GM21723 (cell line): ENCODE measurements at regions not wholly inside any gene's neighbourhood (a gene's known extent, or its start where the extent isn't known, plus 50 kb on each side); places are given as distances from the start of the nearest gene placed in this dataset.

ENCODE experiments used
- ATAC-seq: cut with Tn5 transposase; IDR thresholded peaks from one replicate; pipeline ENCODE4 v1.9.1; 2021; ENCODE audit warnings: mild to moderate bottlenecking, moderate library complexity; ENCODE audit not compliant: unreplicated experiment

DNA sequence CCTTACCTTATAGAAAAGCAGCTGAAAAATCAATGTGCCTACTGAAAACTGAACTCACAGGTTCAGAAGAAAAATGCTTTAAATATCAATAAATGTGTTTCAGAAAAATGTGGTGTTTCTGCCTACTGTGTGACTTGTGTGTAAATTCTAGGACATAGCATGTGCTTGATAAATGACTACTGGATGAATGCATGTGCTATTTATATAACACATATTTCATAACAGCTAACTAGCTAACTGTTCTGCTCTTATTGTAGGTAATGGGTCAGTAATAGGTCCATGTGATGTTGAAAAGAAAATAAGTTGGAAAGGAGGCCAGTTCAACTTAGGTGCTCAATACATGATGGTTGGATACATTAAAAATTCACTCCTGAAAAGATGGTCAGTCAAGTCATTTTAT, 993.0 kb upstream of the LCORL start:
- no peak for ATAC-seq

DNA sequence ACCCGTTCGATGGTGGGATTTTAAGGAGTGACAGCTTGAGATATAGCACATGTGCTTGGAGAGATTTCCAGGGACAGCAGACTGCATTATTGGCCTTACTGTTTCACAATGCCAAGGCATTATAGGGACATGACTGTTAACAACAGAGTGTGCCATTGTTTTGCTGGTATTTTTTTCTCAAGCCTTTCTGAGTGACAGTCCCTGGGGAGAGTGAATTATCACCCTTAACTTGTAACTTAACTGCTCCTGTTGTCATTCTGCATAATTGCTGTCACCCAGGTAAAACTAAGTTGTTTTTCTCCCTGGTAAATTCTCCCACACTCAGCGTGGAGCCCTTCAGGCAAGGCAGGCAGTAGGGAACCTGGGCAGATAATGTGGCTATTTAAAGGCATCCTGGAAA, 989.2 kb upstream of the LCORL start:
- no peak for ATAC-seq

DNA sequence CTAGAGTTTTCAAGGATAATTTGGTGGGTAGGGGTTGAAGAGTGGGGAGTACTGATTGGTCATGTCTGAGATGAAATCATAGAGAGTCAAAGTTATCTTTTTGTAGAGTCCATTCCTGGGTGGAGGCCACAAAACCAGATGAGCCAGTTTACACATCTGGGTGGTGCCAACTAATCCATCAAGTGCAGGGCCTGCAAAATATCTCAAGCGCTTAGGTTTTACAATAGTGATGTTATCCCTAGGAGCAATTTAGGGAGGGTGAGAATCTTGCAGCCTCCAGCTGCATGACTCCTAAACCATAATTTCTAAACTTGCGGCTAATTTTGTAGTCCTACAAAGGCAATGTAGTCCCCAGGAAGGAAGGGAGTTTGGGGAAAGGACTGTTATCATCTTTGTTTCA, 988.3 kb upstream of the LCORL start:
- no peak for ATAC-seq

DNA sequence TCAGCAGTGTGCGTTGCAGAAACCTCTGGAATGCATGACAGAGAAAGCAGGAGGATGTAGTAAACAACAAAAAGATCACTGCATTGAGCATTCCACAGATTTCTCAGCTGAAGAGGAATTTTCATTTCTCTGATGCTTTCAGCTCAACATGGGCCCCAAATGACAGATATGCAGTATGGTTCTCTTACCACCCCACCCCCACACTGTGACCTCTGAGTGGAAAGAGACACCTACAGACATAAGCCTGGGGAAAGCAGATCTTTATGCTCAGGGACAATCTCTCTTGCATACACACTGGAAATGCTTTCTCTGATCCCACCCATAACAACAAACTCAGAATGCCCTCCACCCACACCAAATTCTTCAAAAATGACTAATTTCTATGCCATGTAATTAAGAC, 983.7 kb upstream of the LCORL start:
- ATAC-seq = no peak

DNA sequence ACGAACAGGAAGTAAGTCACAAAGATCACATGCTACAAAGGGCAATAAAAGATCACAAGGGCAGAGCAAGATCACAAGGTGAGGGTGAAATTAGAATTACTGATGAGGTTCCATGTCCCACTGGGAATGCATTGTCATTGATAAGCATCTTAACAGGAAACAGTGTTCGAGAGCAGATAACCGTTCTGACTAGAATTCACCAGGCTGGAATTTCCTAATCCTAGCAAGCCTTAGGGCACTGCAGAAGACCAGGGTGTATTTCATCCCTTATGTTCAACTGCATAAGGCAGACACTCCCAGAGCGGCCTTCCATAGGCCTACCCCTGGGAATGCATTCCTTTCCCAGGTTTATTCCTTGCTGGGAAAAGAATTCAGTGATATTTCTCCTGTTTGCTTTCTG, 980.6 kb upstream of the LCORL start:
- no peak for ATAC-seq

DNA sequence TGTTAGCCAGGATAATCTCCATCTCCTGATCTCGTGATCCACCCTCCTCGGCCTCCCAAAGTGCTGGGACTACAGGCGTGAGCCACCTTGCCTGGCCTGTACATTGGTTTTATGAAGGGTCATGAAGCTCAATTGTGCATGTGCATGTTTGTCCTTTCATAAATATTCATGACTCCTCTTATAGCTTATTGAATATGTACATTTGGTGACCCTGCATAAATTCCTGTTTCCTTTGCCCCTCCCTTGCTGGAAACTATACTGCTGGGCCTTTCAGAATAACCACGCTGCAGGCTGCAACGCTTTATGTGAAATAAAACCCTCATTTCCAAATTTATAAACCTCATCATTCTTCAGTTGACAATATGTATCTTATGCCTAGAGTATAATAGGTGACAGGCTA, 978.0 kb upstream of the LCORL start:
- ATAC-seq = no peak

DNA sequence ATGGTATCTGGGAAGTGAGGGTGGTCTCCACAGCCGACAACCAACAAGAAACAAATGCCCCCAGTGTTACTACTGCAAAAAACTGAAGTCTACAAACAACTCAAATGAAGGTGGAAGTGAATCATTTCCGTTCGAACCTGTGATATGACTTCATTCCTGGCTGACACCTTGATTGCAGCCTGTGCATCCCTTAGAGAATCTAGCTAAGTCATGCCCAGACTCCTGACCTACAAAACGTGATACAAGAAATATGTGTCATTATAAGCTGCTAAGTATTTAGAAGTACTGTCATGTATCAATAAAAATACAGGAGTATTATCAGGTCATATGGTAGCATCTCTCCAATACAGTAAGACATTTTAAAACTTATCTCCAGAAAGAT, 959.7 kb upstream of the LCORL start:
- ATAC-seq = no peak

DNA sequence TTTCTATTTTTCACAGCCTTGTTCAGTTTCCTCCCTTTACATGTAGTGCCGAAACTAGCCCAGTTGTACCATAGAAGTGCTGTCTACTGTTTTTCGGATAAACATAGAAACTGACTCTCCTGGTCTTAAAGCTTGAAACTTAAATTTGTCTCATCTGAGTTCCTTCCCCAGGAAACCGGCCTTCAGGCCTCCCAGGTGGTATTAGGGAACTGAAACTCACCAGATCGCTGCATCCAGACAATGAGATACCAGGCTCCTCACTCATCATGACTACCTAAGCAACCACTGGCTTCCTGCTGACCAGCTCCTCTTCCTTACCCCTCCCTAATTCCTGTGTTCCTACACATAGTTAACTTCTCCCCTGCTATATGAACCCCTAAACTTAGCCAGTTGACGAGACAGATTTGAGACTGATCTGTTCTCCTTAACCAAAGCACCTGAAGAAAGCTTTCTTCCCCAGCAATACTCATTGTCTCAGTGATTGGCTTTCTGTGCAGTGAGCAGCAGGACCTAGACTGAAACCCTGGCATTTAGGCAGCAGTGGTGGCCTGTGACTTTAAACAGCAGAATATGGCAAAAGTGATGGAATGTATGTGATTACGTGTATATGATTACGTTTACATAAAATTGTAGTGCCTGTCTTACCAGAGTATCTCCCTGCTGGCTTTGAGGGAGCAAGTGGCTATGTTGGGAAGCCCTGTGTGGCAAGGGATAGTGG, 959.1 kb upstream of the LCORL start:
- peak; percentile 88 for ATAC-seq

DNA sequence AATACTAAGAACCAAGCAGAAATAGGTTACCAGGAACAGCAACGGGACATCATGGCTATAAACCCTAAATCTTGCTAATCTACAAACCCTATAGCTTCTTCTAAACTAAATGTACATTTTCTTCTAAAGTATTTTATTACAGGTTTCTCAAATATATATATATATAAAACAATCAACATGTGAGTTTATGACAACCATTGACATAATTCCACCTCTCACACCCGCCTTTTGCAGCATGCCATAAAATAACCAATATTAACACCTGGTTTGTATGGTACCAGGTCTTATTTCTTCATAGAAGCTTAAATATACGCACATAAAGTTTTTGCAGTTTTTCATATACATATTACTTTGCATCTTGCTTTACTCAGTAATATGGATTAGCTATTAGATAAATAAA, 955.3 kb upstream of the LCORL start:
- ATAC-seq = no peak

DNA sequence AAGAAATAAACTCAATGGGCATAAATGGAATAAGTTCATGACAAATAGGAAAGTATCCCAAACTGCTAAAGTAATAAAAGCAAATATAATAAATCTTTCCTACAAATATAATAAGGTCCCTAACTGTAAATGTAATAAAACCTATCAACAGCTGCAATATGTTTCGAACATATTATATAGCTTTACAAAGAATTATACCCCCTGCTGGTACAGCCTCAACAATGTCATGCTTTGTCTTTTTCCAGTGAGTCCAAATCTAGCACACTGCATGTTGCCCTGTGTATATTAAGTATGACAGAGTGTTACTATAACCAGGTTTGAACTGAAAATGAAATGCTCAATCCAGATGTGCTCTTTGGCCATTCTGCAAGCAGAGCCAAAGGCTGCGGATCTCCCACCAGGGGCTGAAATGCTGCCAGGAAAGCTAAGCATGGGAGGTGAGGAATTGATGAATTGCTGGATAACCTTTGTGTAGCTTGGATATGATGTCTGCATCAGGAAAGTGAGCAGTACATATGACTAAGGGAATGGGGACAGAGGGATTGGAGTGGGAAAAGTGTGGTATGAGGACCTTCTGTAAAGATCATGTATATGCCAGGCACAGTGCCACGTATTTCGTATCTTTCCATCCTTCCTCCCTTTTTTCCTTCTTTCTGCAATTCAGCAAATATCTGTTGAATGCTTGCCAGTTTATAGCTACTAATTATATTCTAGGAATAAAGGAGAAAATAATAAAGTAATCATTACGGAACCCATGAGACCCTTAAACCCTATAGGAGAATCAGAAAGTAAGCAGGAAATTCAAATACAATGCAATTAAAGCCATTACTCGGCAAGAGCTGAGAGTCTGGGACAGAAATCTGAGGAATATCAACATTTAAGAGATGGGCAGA, 954.6 kb upstream of the LCORL start:
- no peak for ATAC-seq

DNA sequence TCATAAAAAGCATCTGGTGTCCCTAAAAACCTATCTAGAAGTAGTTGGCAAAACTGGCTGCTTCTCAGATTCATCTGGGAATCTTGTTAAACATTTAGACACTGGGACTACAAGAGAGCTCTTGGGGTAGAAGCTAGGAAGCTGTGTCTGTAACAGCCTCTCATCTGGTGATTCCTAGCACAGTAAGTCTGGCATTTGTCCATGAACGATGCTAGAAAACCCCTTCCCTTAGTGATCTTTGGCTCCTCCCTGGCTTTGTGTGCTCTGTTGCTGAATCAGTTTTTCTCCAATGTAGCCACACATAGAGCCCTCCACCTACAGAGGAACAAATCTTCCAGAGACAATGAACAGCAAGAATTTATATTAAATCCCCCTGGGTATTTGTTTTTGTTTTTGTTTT, 951.7 kb upstream of the LCORL start:
- no peak for ATAC-seq

DNA sequence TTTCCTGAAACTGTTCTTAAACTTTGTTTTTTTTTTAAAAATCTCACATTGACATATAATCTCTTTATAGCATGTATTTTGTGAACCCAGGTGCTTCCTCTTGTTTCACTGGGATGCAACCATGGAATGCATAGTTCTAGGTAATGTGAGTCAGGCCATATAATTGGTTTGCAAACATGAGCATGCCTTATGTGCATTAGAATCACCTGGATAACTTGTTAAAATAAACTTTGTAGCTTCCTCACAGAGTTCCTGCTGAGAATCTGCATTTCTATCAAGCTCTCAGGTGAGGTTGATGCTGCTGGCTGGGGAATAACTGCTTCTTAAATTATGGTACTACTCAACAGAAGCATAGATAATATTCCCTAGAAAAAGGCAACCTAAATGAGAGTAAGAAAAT, 940.3 kb upstream of the LCORL start:
- ATAC-seq = no peak

DNA sequence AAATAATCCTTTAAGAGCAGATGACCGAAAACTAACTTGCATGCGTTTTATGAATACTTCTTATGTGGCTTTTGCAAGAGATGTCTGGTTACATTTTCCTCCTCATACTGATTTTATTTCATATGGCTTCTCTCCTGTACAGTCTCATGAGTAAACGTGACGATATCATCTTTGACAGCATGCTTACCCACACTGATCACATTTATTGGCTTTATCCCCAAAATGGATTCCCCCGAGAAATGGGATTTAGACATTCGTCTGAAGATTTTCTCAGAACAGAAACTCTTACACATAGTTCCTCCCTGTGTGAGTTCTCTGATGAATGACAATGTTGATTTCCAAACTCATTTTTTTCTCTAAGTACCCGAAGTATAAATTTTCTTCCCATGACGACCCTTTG, 939.7 kb upstream of the LCORL start:
- no peak for ATAC-seq

DNA sequence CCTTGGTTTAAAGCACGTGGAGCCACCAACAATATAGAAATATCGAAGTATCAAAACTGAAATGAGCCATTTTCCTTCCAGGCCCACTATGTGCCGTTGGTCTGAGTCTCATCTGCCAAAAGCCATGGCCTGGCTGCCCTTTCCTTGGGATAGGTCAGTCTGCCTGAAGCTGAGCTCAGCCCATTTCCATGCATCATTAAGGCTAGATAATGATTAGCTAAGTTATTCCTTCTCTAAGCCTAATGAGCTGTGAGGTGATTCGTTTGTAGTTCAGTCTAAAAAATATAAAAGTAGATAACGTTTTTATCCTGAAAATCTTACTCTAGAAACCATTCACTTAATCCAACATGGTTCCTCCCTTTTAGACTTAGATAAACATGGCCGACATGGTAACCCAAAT, 936.2 kb upstream of the LCORL start:
- no peak for ATAC-seq

DNA sequence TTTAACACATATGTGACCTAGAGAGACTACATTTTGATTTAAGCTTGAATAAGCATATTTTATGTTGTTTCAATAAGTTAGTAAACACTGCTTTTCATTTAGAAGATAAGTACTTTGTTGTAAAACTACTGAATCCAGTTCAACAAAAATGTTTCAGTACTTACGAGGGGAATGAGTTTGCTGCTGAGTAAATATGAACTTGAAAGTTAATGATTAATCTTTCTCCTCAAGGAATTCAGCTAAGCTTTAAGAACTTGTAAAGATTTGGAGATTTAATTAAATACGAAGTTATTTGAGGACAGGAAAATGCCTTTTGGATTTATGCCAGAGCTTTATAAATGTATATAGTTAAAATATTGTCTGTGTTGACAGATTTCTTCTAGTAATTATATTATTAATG, 933.0 kb upstream of the LCORL start:
- ATAC-seq = no peak

DNA sequence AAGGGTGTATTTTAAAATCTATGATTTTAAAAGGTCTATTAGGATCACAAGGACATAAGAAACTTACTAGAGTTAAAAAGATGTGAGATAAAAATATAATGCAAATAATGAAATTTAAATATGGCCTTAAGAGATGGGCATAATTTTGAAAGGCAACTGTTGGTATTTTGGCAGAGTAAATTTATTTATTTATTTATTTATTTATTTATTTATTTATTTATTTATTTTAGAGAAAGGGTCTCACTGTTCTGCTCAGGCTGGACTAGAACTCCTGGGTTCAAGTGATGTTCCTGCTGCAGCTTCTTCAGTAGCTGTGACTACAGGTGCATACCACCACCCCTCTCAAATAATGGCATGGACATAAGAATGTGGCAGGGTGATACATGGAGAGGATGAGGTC, 932.1 kb upstream of the LCORL start:
- no peak for ATAC-seq

DNA sequence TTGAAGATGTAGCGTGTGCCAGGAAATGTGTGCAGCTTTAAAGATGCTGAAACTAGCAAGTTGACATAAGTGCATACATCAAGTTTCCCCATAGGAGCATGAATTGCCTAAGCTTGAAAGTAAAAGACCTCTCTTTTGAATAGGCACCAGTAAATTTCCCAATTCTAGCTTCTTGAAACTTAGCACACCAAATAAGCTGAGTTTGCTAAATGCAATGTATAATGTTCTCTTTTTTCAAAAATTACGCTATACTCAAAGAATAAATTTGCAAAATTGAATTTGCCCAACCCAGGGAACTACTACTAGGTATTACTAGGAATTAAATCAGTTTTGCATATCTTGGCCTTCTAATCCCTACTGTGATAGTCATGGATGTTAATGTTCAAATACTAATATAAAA, 923.9 kb upstream of the LCORL start:
- ATAC-seq = no peak

DNA sequence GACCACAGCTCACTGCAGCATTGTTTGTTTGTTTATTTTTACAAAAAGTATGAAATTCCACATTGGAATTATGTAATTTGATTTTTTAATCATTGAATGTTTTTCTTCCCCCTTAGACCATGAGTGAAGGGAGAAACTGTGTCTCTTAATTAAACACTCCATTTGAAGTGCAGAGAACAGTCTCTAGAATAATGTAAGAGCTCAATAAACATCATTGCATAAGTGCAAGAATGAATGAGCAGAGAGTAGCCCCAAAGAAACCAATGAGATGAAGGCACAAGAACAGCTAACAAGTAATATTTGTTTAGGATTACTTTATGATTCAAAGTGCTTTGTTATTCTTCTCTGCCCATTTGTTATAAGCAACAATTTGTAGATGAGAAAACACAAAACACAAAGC, 921.3 kb upstream of the LCORL start:
- no peak for ATAC-seq

DNA sequence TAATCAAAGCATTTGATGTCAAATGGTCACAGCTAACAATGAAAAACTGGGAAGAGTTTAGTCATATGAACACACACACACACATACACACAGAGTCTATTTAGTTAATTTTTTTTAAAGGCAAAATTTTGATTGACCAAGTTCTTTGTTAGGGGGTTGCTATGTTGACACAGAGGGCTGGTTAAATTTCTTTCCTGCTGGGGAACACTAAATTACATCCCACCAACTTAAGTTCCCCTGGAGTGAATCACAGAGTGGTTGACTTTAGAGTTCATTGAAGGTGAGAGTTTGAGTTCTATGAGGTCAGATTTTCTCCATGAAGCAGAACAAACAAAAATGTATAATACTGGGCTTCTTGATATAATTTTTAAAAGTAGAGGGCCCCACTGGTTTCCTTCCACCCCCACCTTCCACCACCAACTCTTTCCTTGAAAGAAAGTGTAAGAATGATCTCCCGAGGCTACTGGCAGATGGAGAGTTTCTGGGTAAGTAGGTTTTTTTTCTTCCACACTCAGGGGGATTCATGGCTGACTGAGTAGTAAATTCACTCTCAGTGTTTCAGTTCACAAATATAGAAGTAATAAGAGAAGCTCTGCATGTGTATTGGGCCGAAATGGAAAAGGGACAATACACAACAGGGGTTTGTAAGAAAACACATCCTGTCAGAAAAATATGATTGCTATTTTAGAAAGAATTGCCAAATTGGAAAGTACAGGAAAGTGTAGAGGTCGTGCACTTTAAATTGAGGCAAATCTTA, 917.0 kb upstream of the LCORL start:
- no peak for ATAC-seq

DNA sequence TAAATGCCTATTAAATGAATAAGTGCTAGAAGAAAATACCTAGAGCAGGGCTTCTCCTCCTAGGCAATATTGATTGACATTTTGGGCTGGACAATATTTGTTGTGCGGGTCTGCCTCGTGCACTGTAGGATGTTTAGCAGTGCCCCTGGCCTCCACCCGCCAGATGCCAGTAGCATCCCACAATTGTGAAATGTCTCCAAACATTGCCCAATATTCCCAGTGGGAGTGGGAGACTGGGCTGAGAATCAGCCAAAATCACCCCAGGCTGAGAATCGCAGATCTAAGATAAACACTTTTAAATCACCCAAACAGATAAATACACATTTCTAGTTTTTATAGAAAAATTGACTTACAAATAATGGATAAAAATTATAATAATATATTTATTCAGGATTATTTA, 916.2 kb upstream of the LCORL start:
- ATAC-seq = no peak

DNA sequence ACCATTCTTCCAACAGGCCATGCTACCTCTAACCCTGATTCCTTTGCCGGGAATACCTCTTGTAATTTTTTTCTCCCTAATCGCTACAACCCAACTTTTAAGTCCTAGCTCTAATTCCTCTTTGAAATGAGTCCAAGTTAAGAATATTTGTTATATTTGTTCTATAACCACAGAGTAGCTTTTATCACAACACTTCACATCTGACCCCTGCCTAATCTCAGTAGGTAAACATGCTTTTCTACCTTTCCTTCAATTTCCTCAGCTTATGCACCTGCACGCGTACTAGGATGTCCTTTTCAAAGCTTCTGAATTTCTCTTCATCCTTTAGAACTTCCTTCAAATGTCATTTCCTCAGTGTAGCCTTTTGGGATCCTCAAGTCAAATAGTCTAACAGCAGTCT, 915.5 kb upstream of the LCORL start:
- ATAC-seq = no peak
